Thyroid gland (tissue), 4 donors: ENCODE measurements at regions not wholly inside any gene's neighbourhood (a gene's known extent, or its start where the extent isn't known, plus 50 kb on each side); places are given as distances from the start of the nearest gene placed in this dataset.

Experiments
- POLR2A ChIP-seq, 2 donors: fragments of 450-650 bp; IDR thresholded peaks; one replicate each; pipeline ENCODE4 v1.6.1; 2017; ENCODE audit warnings: antibody characterized with exemption in 2 of 2, mild to moderate bottlenecking in 2 of 2, moderate library complexity in 1 of 2
- TF ChIP-seq, protein P1 (sequence below), 6 experiments: fragments of 200-600 bp in 3 of 6; fragments of 450-650 bp in 3 of 6; sonication (generic) in 3 of 6; IDR thresholded peaks; one replicate each; pipeline ENCODE4 v1.5.1; 2016 to 2019; ENCODE audit warnings: antibody characterized with exemption in 6 of 6, mild to moderate bottlenecking in 2 of 6, inconsistent platforms in 1 of 6, moderate library complexity in 1 of 6

GRCh38 chr2:34808426-34808825 lies 1209.3 kb upstream of the FAM98A start:
- TF ChIP-seq, protein P1, sequence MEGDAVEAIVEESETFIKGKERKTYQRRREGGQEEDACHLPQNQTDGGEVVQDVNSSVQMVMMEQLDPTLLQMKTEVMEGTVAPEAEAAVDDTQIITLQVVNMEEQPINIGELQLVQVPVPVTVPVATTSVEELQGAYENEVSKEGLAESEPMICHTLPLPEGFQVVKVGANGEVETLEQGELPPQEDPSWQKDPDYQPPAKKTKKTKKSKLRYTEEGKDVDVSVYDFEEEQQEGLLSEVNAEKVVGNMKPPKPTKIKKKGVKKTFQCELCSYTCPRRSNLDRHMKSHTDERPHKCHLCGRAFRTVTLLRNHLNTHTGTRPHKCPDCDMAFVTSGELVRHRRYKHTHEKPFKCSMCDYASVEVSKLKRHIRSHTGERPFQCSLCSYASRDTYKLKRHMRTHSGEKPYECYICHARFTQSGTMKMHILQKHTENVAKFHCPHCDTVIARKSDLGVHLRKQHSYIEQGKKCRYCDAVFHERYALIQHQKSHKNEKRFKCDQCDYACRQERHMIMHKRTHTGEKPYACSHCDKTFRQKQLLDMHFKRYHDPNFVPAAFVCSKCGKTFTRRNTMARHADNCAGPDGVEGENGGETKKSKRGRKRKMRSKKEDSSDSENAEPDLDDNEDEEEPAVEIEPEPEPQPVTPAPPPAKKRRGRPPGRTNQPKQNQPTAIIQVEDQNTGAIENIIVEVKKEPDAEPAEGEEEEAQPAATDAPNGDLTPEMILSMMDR (IDR thresholded peaks at IDR 0.05): no peak
- no peak for TF ChIP-seq POLR2A (IDR thresholded peaks at IDR 0.05)
